Osteoblast (primary cell): ENCODE measurements at regions not wholly inside any gene's neighbourhood (a gene's known extent, or its start where the extent isn't known, plus 50 kb on each side); places are given as distances from the start of the nearest gene placed in this dataset.

ENCODE experiments used
- DNase-seq: peaks from one replicate; pipeline ENCODE4 v3.0.0; 2011; ENCODE audit warnings: low spot score, mixed read lengths; ENCODE audit not compliant: insufficient read length; ENCODE audit errors: missing footprints
- H2AFZ ChIP-seq: 2 replicates; pipeline ENCODE4 v1.6.0; 2011; ENCODE audit warnings: mild to moderate bottlenecking, low read length
- H3K27ac ChIP-seq: 2 replicates; pipeline ENCODE4 v1.5.1; 2011; ENCODE audit warnings: mild to moderate bottlenecking, low read depth, low read length, moderate library complexity
- H3K27me3 ChIP-seq: 2 replicates; pipeline ENCODE4 v1.6.0; 2012; ENCODE audit warnings: mild to moderate bottlenecking, control low read depth, inconsistent platforms, low read length, moderate library complexity; ENCODE audit not compliant: insufficient read depth
- H3K36me3 ChIP-seq: 2 replicates; pipeline ENCODE4 v1.5.1; 2011; ENCODE audit warnings: mild to moderate bottlenecking, low read length, control low read depth, moderate library complexity; ENCODE audit not compliant: insufficient read depth
- H3K4me1 ChIP-seq: 2 replicates; pipeline ENCODE4 v1.5.1; 2011; ENCODE audit warnings: mild to moderate bottlenecking, low read length, control low read depth, moderate library complexity; ENCODE audit not compliant: insufficient read depth
- H3K4me2 ChIP-seq: 2 replicates; pipeline ENCODE4 v1.6.0; 2011; ENCODE audit warnings: mild to moderate bottlenecking, low read length; ENCODE audit not compliant: insufficient read depth
- H3K4me3 ChIP-seq: fragments of 200-600 bp; sonication (generic); 3 replicates; pipeline ENCODE4 v1.5.1; 2012; ENCODE audit warnings: mild to moderate bottlenecking, low read length, inconsistent platforms; ENCODE audit not compliant: insufficient read depth
- H3K79me2 ChIP-seq: 2 replicates; pipeline ENCODE4 v1.6.0; 2012; ENCODE audit warnings: mild to moderate bottlenecking, low read length, control low read depth, inconsistent platforms; ENCODE audit not compliant: insufficient read depth
- H3K9me3 ChIP-seq: 2 replicates; pipeline ENCODE4 v1.5.1; 2011; ENCODE audit warnings: low read depth, low read length, control low read depth
- H4K20me1 ChIP-seq: 2 replicates; pipeline ENCODE4 v1.6.0; 2012; ENCODE audit warnings: mild to moderate bottlenecking, low read length, control low read depth; ENCODE audit not compliant: insufficient read depth
- CTCF ChIP-seq: IDR thresholded peaks from 2 replicates; pipeline ENCODE4 v1.5.1; 2011; ENCODE audit warnings: mild to moderate bottlenecking, low read depth, low read length, moderate library complexity; ENCODE audit errors: extremely low read depth

GRCh38 chr2:175571078-175571653 is 389.7 kb upstream of the ATP5MC3 start:
- TF ChIP-seq CTCF: no peak
- Histone ChIP-seq H3K36me3 (no peaks in the 10 kb centered on the region), H3K9me3 (no peaks in the 10 kb centered on the region), H4K20me1 (no peaks in the 10 kb centered on the region), H3K4me3 (no peak overlapping the region), H3K4me1 (no peaks in the 10 kb centered on the region), H2AFZ (no peak overlapping the region), H3K27ac (no peak overlapping the region), H3K27me3 (no peaks in the 10 kb centered on the region), H3K79me2 (no peaks in the 10 kb centered on the region), H3K4me2 (no peak overlapping the region)
- DNase-seq: no peak

- no peak for TF ChIP-seq CTCF
- H3K79me2 ChIP-seq: no peaks in the 10 kb centered on the region
- H3K4me2 ChIP-seq: no peak overlapping the region
These were observed 386.7 kb upstream of the ATP5MC3 start for GRCh38 chr2:175568109-175568730.

GRCh38 chr2:175567435-175568061 is 386.0 kb upstream of the ATP5MC3 start:
- H3K4me3 ChIP-seq: no peak overlapping the region
- no peaks in the 10 kb centered on the region for H4K20me1 ChIP-seq
- H3K4me1 ChIP-seq: no peaks in the 10 kb centered on the region
- H3K27me3 ChIP-seq: no peaks in the 10 kb centered on the region
- no peak for DNase-seq
- H3K79me2 ChIP-seq: no peaks in the 10 kb centered on the region
- H3K27ac ChIP-seq: no peak overlapping the region
- H3K4me2 ChIP-seq: no peak overlapping the region
- no peaks in the 10 kb centered on the region for H3K9me3 ChIP-seq
- TF ChIP-seq CTCF: no peak
- H2AFZ ChIP-seq: peak overlapping the region; percentile 18
- no peaks in the 10 kb centered on the region for H3K36me3 ChIP-seq

More at GRCh38 chr2:175568109-175568730, 386.7 kb upstream of the ATP5MC3 start:
- H3K27me3 ChIP-seq: no peaks in the 10 kb centered on the region
- no peak for DNase-seq
- H3K4me3 ChIP-seq: no peak overlapping the region
- H4K20me1 ChIP-seq: no peaks in the 10 kb centered on the region
- H3K4me1 ChIP-seq: no peaks in the 10 kb centered on the region
- no peak overlapping the region for H2AFZ ChIP-seq
- no peaks in the 10 kb centered on the region for H3K9me3 ChIP-seq
- no peaks in the 10 kb centered on the region for H3K36me3 ChIP-seq
- H3K27ac ChIP-seq: no peak overlapping the region

- Histone ChIP-seq H3K79me2 (no peaks in the 10 kb centered on the region), H3K4me1 (no peaks in the 10 kb centered on the region), H3K27me3 (no peaks in the 10 kb centered on the region), H4K20me1 (no peaks in the 10 kb centered on the region), H3K4me2 (no peak overlapping the region), H3K27ac (no peak overlapping the region), H3K9me3 (no peaks in the 10 kb centered on the region), H2AFZ (no peak overlapping the region), H3K4me3 (no peak overlapping the region), H3K36me3 (no peaks in the 10 kb centered on the region)
- TF ChIP-seq CTCF: no peak
- no peak for DNase-seq
These were observed 379.1 kb upstream of the ATP5MC3 start for GRCh38 chr2:175560521-175561169.
